NCI-H146 (cell line): ENCODE measurements at regions not wholly inside any gene's neighbourhood (a gene's known extent, or its start where the extent isn't known, plus 50 kb on each side); places are given as distances from the start of the nearest gene placed in this dataset.

ENCODE experiments used
- DNase-seq: peaks from one replicate; lab custom pipeline; 2025; lab: John Stamatoyannopoulos, UW

DNA sequence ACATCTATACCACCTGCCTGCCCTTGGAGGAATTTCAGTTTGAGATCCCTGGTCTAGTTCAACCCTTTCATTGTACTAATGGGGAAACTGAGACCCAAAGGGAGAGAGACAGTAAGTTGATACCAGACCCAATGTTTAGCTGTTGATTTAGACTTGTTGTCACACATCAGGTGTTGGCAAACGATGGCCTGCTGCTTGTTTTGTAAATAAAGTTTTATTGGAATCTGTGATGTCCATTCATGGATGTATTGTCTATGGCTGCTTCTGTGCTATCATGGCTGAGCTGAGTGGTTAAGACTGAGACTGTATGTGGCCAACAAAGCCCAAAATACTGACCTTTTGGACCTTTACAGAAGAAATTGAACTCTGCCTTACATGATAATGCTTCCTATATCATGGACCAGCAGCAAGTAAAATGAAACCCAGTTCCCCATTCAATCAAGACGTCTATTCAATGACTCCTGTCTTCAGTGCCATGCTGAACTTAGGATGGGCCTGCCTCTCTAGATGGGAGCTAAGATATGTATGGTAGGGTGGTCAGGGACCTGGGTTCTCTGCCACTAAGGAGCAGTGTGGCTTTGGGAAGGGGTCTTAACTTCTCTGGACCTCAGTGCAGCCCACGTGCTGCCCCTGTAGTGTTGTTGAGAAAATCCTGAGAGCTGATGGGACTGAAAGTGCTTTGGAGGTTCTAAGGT, 111.0 kb downstream of the IRX5 start:
- no peak for DNase-seq

DNA sequence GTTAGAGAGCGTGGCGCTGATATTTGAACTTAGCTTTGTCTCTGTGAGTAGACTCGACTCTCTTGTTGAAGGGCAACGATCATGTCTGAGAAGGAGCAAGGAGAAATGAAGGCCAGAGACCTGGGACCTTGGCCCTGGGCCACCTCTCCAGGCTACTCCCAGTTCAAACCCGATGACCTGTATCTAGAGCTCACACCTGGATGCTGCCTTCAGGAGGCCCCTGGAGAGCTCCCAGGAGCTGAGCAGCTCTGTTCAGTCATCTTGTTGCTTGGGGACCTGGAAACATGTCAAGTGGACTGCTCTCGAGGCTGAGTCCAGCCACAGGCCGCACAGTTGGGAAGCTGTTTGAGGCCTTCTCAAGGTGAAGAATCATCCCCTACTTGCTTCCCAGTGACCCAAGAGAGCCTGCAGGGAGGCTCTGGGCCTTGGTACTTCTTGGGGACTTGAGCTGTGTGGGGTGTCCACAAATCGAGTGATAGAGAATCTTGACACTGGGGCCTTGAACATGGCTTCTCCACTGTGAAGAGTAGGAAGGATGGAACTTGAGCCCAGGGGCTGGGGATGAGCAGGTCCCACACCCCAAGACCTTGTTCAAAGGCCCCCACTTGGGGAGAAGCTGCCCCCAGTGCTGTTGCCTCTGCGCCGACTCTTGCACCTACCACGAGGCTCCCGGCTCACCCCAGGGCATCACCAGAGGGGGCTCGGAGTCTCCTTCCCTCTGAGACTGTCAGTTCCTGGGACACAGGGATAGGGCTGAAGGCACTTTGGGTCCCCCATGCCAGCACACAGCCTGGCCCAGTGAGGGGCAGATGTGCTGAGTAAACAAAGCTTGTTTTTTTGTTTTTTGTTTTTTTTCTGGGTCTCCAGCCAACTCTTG, 112.1 kb downstream of the IRX5 start:
- DNase-seq, result no peak

DNA sequence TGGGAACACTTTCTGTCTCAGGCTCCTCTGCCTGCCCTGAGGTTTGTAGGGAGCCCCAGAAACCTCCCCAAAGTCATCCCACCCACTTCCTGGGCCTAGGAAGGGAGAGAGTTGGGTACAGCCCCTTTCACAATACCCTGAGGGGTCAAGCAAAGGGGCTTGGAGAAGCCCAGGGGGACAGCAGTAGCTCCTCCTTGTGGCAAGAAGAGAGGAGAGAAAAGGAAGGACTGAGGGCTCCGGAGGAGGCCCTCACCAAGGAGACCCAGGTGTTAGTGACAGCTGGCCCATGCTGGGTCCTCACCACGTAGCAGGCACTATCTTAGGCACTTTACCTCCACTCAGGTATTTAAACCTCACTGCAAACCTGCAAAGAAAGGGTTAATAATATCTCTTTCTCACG, 112.8 kb downstream of the IRX5 start:
- DNase-seq, result no peak

DNA sequence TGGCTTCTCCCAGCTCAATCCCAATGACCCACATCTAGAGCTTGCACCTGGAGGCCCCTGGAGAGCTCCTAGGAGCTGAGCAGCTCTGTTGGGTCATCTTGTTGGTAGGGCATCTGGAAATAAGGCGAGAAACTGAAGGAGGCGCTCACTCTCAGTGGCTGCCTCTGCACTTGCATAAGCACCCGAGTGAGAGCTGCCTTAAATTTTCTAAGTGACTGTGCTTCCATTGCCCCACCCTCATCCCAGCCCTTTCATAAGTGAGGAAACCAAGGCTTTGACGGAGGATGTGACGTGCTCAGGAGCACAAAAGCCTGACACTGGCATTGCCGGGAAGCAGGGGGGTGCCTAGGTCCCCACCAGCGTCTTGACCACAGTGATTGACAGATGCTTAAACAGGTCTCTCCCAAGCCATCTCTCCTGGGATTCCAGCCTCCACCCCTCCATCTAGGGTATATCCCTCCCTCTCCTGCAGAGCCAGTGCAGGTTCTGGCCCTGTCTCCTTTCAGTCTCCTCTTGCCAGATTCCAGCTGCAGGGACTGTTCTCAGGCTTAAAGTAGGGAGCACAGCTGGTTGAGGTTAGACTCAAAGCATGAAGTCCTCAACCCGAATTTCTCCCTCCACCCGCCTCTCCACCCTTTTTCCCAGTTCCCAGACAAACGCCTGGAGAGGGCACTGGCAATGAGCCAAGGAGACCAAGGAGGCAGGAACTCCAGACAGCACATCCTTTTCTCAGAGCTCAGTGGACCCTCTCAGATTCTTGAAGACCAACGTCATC, 113.7 kb downstream of the IRX5 start:
- no peak for DNase-seq

DNA sequence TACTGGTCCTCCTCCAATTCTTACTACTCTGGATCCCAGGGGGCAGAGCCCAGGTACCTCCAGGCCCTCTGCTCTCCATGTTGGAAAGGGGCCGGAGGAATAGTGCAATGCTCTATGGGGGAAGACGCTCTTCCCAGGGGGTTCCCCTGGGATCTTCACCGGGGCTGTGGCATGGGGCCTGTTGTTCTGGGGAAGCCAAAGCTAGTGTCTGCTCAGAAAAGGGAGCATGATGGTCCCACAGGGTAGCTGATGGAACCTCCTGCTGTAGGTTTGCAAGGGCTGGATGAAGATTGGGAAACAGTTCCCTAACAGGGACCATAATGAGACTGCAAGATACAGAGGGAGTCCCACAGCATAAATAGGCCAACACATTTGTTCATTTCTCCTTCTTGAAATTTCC, 114.7 kb downstream of the IRX5 start:
- DNase-seq, result no peak

DNA sequence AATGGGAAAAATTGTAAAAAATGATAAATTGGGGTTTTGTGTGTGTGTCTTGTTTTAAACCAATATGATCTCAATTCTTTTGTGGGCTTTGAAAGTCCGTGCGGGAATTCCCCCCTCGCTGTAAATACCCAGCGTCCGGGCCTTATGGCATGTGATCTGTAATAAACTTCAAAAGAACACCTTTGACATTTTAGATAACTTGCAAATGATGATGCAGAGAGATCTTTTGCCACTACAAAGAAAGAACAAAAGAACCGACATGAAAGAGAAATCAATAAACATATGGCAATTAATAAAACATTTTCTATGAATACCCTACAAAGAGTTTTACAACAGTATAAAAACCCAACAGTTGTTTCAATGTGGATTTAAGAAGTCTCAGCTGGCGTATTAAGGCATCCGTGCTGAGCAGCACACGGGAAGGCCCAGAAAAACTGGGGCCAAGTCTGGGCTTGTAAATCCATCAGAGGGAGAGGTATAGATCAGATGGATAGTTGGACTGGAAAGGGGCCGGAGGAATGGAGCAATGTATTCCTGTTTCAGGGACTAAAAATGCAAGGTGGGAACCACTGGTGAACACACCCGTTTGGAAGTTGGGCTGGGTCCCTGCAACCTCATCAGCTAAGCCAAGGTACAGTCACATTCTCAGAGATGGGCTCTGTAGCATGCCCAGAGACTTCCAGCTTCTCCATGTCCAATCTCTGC, 115.2 kb downstream of the IRX5 start:
- no peak for DNase-seq

DNA sequence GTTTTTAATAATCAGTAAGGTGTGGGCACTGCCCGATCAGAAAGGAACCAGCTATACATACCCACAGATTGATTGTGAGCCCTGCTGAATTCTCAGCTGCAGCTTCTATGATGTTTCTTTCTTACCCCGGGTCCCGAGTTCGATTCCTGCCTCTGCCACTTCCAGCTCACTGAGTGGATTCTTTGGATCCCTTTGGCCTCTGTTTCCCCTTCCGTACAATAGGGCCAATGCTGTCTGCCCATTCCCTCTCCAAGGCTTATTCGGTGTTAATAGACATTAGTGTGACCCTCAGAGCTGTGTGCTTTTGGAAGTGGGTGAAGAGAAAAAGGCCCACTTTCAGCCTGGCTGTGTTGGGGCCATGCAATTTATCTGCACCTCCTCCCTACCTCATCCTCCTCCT, 115.8 kb downstream of the IRX5 start:
- no peak for DNase-seq

DNA sequence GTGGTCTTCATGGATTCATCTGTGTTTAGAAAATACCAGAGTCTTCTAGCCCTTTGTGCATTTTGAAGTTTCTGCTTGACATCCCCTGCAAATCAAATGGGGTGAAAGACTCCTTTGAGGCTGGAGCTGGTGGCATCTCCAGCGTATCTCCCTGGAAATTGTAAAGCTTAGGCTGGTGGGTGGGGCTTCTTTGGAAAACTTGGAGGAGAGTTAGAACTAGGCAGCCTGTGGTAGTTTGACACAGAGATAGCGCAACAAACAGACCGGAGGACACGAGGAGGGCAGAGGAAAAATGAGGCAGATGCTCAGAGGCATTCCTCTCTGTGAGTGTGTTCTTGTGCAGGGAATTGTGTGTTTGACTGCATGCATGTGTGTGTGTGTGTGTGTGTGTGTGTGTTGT, 116.3 kb downstream of the IRX5 start:
- DNase-seq, result no peak

DNA sequence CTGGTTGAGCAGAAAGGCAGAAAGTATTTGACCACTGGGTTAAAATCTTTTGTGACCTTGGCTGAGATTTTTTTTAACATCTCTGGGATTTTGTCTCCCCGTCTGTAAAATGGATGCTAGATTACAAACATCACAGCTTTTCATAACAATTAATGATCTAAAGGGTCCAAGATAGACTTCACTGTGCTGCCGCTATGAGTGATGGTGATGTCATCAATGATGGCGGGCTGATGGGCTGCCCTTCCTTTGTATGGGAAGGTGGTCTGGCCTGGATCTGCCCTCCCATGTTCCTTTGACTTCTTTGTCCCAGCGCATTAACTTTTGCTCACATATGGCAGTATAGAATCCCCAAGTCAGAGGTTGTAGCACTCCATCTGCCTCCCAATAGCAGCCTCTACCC, 116.7 kb downstream of the IRX5 start:
- no peak for DNase-seq

DNA sequence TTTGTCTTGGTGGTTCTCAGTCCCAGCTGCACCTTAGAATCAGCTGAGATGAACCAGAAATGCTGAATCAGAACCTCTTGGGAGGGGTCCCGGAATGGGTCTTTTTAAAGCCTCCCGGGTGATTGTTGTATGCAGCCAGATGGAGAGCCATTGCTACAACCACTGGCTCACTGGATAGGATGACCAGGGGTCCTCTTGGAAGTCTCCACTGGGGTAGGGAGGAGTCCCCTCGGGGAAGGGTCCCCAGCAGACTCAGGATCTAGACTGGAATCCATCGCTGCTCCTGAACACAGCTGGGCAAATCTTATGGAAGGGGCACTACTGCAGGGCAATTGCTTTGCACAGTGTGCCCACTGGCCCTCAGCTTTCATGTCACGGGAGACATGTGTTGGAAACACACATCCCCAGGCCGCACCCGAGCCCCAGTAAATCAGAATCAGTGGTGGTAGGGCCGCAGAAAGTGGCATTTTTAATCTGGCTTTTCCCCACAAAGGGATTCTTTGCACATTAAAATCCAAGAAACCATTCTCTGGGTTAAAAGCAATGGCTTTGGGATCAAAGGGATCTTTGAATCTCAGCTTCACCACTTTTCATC, 117.3 kb downstream of the IRX5 start:
- DNase-seq, result no peak

DNA sequence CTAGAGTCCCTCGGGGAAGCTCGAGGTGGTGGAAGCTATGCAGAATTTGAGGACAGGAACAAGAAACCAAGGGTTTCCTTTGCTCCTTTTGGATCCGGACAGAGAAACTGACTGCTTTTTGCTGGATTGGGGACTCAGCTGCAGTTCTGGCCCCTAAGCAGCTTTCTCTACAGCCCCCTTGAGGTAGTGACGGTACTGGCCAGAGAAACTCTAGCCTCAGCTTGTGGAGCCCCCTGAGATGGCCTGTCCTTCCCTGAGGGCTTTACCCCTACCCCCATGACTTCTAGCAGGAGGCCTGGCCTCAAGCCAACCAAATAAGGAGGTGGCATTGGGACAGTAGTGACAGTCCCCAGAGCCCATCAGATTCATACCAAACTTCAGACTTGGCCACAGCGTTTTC, 118.1 kb downstream of the IRX5 start:
- no peak for DNase-seq

DNA sequence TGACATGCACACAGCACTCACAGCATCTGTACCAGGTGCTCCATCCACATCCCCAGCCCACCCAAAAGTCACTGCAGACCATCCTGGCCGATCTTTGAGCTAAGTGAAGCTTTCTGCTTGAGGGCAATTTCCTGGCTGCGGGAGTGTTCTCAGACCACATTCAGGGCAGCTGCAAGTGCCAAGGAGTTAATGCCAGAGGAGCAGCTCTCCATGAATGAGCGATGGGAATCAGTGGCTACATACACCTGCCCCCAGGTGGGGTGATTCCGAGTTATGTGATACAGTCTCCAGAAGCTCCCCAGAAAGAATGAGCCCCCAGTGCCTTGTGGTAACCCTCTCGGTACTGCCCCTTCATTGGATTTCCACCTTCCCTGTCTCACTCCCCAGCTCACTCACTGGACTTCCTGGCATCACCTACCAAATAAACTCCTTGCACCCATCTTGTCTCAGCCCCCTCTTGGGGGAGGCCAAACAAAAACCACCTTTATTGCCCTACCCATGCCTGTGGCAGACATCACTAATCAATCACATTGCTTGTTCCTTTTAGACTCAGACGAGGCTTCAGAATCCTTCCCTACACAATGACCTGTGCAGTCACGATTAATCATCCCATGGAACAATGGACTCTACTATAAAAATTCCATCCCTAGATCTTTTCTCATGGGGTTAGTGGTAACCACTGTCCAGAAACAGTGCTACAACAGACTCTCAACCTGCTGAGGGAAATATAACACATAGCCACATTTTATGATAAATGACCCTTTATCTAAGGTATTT, 121.1 kb downstream of the IRX5 start:
- DNase-seq, result no peak

DNA sequence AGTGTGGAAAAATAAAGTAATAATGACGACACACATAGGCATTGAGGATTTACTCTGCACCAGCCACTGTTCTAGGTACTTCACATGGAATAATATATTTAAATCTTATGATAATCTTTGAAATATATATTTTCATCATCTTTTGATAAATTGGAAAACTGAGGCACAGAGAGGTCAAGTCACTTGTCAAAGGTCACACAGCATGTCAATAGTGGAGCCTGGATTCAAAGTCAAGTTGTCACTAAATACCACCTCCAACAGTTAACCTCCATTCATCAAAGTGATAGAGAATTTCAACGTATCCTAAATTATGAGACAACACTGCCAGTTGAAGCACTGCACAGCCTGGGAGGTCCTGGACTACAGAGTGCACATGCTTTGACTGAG, 121.7 kb downstream of the IRX5 start:
- DNase-seq, result no peak

DNA sequence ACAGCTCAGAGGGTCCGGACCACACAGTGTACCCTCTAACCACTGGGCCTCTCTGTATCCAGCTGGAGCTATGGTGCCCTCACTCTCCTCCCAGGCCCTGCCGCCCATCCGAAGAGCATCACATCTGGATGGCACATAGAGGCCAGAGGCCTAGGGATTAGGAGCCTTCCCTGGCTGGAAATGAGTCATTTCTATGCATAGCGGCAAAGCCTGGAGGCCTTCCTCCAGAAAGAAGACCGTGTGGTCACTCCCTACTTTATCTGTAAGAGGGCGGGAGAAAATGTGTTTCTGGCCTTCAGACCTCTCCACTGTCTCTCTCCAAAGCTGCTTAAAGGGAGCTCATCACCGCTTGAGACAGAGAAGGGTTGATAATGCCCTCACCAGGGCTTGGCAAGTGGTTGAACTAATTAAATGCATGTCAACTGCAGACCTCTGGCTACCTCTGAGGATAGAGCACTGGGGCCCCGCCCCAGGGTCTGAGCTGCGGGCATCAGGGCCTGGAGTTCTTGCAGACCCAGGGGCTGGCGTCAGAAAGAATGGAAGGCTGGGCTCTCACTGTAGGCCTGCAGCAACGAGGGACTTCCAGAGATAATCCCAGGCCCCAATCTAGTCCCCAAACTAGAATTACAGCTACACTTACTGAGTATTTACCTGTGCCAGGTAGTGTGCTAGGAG, 122.2 kb downstream of the IRX5 start:
- no peak for DNase-seq

DNA sequence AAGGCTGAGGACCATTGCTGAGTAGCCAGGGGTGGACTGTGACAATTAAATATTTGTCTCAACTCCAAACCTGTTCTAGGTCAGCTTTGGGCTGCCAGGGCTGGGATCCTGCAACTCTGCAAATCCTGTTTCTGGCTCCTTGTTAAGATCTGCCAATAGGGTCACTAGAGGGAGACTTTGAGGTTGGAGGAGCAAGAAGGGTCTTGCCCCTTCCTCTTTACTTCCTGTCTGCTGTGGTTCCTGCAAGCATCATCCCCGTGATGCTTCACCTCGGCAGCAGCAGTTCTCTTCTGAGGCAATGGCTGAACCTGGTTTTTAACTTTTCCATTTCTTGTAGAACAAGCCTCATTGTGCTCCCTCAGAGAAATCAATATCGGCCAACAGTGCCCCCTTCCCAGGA, 124.6 kb downstream of the IRX5 start:
- no peak for DNase-seq

DNA sequence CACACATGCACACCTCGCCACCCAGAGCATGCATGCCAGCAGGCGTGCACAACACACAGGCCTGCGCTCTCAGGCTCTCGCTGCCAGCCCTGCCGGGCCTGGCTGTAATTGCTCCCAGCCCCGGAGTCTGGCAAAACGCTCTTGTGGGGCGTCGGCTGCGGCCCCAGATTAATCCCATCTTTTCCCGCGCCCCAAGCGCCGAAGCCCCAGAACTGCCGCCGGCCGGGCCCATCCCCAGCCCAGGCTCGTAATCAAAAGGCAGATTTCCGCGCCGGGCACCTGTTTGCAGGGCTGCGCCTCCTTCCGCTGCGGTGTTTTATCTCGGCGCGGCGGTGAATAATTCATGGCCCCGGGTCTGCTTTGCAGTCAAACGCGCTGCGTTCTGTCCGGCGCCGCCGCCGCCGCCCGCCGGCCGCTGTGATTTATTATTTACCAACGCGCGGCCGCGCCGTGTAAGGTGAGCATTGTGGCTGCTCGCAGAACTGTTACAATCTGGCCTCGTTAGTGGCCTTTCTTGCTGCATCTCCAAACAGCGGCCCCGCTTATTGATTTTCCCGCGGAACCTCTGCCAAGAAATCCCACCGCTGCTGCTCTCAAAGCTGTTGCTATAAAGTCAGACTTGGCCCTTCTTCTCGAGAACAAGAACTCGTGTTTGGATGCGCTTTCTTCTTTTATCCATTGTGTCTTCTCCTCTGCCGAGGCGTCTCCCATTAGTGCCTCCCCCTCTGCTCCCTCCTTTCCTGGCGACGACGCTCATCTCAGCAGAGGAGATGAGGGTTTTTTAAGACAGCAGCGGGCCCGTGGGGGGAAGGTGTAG, 126.1 kb downstream of the IRX5 start:
- peak; percentile 2 for DNase-seq

DNA sequence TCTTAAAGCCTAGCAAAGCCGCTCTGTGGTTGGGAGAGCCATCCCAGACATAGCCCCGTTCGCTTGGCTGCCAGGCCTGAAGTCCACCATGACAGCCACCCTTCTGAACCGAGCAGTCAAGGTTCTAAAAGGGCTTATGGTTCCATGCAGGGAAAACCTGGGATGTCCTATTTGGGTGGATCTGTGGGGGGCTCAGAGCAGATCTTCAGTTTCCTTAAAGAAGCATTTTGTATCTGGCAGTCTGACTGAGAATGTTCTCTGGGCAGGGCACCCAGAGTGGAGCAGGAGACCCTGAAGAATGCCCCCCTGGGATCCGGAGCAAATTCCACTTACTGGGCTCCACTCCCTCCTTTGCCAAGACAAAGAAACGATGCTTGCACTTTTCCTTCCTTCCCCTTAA, 127.2 kb downstream of the IRX5 start:
- DNase-seq, result no peak

DNA sequence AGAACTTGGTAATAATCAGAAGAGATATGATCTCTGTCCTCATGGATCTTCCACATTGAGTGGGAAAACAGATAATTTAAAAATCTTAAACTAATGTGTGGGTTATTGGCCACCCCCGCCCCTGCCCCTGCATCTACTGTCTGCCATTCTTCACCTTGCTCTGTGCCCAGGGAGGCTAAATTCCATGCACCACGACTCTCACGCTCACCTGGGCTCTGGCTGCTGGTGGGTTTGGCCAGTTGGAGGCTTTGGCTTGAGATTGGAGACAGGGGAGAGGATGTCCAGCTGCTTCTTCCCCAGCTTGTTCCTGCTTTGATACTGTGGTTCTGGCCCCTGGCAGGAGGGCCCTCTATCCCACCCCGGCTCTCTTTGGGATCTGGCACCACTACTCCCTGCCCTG, 127.9 kb downstream of the IRX5 start:
- no peak for DNase-seq

DNA sequence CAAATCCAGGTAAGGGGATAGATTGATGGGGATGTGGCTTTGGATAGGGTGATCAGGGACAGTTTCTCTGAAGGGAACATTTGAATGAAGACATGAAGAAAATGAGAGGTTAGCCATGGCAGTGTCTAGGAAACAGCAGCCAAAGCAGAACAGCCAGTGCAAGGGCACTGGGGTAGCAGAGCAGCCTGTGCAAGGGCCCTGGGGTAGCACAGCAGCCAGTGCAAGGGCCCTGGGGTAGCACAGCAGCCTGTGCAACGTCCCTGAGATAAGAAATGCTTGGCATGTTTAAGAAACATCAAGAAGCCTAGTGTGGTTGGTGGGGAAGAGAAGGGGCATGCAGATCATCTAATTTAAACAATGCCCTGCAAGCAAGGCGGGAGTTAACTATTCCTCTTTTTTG, 128.5 kb downstream of the IRX5 start:
- no peak for DNase-seq

DNA sequence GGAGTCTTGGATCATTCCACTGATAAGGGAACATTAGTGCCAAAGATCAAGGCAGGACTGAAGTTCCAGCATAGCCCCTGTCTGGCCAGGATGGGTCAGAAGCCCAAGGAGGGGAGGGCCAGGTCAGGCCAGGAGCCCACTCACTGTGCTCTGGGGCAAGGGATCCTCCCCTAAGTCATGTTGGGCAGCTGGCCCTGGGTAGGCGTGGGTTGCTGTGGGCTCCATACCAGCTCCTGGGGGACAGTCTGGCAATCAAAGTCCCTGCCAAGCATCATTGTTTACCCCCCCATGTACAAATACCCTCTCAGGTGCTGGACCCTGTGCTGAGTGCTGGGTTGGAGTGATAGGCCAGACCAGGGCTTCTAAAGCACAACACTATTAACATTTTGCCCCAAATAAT, 130.5 kb downstream of the IRX5 start:
- DNase-seq, result no peak
